Right renal cortex interstitium (tissue), 3 donors: ENCODE measurements at regions not wholly inside any gene's neighbourhood (a gene's known extent, or its start where the extent isn't known, plus 50 kb on each side); places are given as distances from the start of the nearest gene placed in this dataset.

Source experiments
- DNase-seq, 3 donors: peaks; one replicate each; pipeline ENCODE4 v3.0.0-alpha.2; 2013; ENCODE audit warnings: low read depth in 3 of 3, low spot score in 2 of 3

DNA sequence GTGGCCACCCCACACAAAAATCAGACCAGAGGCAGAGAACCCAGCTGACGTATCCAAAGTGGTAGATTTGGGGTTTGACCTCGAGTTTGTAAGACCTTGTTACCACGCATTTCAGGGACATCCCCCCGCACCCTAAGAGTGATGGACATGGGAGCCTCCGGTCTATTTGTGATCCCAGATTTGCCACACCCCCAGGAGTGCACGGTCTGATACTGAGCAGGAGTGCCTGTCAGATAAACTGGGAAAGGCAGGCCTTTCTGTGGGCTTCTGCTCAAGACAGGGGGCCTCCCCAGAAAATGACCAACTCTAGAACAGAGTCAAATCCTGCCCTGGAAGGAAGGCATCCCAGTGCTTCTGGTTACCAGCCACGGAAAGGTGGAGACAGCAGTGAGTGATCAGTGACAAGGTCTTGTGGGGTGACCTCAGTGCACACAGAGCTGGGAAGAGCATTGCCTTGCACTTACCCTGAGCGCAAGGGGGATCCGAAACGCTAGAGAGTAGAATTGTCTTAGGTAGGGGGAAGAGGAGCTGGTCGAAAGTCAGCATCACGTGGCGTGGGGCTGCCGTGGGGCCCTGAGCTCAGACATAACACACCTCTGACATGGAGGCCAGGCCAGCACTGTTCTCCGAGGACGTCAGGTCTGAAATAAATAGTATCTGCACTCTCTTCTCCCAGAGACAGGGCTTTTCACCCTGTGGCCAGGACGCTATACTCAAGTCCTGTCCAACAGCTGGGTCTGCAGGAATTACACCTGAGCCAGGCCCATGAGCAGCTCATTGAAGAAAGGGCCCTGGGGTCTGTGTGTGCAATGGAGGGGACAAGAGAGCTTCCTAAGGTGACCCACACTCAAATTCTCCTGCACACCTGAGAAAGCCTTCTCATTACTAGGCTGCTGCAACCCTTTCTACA lies 242.4 kb upstream of the SALL3 start:
- no peak for DNase-seq

DNA sequence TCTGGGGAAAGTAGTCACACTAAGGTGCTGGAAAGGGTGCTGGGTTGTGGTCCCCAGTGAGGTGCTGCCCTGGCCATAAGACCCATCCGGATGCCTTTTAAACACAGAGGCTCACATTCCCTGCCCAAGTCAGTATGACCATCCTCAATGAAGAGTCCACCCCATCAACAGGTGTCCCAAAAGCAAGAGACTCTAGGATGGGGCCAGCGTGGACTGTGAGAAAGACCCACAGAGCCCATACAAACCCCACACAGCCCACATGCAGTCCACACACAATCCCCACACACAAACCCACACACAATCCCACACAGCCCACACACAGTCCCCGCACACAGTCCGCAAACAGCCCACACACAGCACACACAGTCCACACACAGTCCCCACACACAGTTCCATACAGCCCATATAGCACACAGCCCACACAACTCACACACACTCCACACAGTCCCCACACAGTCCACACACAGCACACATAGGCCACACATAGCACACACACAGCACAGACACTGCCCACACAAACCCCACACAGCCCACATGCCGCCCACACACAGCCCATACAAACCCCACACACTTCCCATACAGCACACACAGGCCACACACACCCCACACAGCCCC lies 241.4 kb upstream of the SALL3 start:
- no peak for DNase-seq

DNA sequence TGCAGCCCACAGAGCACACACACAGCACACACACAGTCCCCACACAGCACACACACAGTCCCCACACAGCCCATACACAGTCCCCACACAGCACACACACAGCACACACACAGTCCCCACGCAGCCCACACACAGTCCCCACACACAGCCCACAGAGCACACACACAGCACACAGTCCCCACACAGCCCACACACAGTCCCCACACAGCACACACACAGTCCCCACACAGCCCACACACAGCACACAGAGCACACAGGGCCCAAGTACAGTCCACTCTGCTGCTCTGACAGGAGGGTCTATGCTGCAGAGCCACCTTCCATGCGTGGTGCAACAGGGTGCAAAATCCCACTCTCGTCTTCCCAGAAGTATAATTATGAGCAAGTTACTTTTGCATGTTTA lies 240.5 kb upstream of the SALL3 start:
- no peak for DNase-seq

DNA sequence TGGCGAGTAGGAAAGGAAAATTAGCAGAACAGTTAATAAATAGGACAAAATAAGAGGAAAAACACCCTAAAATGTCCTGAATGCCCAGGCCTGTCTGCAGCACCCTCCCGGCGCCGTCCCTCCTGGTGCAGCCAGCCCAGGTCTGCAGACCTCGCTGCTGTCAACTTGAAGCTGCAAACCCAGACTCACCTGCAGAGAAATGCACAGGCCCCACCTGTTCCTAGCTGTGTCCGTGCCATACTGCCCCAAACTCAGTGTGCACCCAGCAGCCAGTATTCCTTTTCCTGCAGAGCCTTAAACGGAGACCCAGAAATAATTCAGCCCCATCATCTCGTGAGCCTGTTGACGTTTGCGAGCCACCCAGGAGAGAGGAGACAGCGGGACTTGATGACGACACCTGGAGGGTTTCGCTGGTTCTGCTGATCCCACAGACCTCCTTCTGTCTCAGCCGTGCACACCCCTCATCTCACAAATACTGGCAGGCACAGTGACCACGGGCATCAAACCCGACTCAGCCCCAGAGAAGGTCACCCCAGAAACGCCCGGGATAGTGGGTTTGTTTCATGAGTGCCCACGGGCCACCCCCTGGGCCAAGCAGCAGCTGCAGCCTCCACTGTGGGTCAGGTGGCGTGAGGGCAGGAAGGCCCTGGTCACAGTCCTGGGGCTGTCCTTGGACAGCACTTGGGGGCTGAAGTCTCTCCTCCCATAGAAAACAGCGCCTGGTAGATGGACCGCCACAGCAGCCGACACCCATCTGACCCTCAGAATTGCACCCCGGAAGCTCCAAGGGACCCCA lies 239.5 kb upstream of the SALL3 start:
- DNase-seq: no peak

DNA sequence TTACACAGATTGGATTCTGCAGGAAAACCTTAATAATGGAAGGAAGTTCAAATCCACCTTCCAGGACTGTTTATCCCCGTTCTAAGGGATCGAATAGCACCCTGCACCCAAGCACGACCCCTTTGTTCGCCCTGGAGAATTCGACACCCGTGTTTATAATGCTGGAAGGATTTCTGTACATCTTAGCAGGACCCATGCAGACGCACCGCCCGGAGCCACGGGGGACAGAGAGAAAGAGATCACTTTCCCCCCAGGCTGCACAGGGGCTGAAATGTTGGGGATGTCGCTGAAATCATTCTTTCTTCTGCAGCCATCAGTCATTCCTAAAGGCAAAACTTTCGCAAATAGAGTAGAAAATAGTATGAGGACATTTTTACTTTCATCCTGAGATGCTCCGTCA lies 238.7 kb upstream of the SALL3 start:
- DNase-seq: no peak

DNA sequence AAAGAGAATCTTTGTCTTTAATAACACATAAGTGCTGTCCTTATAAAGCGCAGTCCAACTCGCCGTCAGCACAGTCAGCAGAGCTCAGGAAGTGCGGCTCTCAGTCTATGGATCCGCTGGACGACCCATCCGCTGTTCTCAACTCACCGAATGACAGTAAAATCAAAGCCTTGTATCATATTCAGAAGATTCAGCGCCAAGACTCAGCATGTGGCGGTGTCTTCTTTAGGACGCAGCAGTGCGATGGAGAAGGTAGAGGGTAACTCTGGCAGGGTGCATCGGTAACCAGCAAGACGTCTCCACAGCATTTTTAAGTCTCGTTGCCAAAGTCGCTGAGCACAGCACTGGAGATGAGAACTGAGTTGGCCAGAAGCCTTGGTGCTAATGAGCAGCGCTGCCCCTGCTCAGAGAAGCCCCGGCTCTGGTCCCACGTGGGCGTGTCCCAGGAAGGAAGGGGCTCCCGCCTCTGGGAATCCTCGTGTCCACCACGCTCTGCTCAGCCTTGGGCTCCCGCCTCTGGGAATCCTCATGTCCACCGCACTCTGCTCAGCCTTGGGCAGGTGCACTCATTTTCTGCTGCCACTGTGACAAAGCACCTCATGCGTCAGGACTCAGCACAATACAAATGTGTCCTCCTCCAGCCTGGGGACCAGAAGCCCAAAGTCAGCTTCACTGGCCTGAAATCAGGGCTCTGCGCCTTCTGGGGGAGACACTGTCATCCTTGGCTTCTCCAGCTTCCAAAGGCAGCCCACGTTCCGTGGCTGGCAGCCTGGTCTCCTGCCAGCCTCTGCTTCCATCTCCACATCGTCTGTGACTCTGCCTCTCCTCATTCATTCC lies 238.0 kb upstream of the SALL3 start:
- DNase-seq: no peak

DNA sequence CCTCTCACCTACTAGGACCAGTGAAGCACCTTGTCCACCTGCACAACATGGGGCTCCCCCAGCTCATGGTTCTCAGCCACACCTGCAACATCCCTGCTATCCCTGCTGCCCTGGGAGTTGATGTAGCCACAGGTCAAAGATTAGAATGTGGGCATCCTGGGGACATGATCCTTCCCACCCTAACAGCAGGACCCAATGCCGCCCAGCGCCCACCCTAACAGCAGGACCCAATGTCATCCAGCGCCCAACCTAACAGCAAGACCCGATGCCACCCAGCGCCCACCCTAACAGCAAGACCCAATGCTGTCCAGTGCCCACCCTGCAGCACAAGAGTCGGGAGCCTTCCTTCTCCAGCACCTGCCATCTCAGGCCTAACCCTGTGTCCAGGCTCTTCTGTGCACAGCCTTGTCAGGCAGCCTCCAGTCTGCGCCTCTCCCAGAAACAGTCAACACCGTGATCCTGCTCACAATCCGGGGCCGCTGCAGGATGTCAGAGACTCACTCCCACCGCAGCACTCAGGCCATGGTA lies 237.3 kb upstream of the SALL3 start:
- no peak for DNase-seq

DNA sequence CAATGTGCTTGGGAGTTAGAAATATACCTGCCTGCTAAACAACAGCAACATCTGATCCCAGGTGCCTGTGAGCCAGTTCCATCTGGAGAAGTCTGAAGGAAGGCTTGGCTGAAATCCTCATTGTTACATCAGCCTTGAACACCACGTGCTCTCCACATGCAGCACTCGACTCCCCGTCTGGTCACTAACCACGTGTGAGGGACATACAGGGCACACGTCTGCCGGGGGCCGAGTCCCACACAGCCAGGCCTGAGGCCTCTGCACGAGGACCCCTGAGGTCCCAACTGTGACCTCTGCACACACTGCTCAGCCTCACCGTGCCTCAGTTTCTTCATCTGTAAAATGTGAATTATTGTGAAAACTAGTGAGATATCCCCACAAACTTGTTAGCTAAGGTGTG lies 236.5 kb upstream of the SALL3 start:
- DNase-seq: no peak

DNA sequence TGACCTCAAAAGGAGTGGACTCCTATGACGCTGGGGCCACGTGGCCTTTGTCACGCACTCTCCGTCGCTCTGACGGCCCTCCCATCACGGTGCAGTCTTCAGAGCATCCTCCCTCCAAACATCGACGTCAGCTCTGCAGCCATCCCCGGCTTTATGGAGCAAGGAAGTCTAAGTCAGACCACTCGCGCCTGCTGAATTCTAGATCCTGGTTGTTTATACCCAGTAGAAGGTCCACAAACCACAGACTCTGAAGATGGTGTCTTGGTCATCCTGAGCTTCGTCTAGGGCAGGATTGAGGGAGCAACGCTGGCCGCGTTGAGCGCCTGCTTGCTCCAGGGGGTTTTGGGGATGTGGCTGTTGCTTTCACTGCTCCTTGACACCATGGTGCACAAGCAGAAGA lies 228.0 kb upstream of the SALL3 start:
- DNase-seq: no peak

DNA sequence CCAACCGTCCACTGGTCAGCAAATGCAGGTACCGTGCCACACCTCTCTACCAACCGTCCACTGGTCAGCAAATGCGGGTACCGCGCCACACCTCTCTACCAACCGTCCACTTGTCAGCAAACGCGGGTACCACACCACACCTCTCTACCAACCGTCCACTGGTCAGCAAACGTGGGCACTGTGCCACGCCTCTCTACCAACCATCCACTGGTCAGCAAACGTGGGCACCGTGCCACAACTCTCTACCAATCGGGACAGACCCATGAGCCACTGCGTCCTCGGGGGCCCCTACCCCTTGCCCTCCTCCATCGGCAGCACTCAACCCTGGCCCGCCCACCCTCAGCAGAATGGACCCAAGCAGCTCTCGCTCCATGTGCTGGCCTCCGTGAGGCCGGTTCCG lies 226.4 kb upstream of the SALL3 start:
- DNase-seq: no peak

DNA sequence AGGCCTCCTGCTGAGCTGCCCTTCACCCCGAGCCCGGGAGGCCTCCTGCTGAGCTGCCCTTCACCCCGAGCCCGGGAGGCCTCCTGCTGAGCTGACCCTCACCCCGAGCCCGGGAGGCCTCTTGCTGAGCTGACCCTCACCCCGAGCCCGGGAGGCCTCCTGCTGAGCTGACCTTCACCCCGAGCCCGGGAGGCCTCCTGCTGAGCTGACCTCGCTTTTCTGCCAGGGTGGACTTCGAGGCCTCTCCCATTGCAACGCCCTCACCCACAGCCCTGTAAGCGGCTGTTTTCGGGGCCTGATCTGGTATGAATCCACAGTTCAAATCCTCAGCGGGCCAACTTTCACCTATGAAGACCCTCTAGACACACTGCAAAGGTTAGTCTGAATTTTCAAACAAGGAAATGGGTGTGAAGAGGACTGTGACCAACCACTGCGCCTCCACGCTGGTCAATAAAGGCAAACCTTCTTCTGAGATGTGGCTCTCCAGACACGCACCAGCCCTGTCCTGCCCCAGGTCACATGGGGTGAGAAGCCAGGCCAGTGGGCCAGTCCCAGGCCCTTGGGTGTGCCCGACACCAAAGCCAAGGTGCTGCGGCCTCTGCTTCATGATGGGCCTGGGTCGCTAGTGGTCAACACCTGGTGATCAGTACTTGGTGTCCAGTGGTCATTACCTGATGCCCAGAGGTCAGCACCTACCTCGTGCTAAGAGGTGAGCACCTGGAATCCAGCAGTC lies 225.1 kb upstream of the SALL3 start:
- DNase-seq: no peak

DNA sequence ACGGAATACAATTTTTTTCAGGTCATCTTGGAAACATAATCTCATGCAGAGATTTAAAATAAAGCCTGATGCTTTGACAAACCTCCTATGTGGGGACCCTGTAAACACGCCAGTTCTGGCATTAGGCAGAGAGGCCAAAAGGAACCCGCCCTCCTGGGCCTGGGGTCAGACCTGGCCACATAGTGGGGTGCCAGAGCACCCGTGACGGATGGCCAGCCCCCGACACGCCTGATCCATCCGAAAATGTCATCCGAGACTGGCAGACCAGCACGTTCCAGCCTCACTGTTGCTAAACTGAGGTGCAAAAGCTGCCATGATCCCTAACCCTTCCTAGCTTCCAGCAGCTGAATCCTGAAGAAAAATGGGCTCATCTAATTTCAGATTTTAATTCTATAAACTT lies 222.6 kb upstream of the SALL3 start:
- no peak for DNase-seq

DNA sequence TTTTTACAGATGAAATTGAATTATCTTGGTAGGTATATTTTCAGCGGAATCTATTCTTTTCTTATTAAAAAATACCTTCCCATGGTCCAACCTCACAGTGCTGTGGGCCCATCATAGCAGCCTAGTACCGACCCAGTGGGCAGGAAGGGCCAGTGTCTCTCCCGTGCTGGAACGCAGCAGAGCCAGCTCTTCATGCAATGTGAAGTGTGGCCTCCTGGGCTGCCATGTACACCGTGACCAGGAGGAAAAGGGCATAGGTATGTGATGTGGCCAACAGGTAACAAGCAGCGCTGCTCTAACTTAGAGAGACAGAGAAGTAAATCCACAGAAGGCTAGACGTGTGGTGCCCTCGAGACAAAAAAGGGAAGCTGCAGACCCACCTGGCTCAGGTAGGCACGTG lies 221.1 kb upstream of the SALL3 start:
- DNase-seq: no peak

DNA sequence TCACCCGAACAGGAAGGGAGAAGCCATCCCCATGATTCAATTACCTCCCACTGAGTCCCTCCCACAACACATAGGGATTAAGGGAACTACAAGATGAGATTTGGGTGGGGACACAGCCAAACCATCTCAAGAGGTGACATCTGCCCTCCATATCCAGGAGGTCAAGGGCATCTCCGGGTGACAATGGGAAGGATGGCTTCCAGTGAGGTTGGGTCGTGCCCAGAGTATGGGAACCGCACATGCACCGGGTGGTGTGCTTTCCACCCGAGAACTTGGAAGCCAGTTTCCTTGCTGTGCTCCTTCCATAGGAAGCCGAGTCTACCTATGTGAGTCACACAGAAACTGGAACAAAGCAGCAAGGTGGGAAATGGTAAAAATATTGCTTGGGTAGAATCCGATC lies 216.9 kb upstream of the SALL3 start:
- no peak for DNase-seq

DNA sequence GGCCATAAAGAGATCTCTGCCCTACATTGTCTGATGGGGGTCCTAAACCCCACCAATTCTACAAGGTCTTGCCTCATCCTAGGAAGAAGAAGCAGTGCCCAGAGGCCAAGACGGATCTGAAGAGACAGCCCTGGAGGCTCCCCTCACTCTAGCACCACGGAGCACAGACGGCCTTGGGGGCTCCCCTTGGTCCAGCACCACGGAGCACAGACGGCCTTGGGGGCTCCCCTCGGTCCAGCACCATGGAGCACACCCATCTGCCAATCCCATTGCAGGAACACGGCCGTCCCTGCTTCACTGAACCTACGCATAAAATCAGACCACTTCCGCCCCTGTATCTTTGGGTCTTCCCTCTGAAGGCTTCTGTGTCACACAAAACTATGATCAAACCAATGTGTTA lies 215.1 kb upstream of the SALL3 start:
- no peak for DNase-seq

DNA sequence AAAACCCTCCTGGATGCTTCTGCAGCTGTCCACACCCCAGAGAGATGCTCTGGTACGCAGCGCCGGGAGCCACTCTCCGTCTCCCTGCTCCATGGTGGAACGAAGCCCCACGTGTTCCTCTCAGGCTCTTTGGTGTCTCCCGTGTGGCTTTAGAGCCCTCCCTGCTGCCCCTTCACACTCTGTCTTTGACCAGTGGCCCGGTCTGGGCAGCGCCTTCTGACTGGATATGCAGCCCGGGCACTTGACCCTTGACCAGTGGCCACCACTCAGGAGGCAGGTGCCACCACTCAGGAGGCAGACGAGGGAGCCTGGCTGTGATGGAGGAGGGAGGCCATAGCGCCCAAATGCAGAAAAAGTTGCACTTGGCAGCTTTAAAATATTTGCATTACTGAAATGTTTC lies 214.5 kb upstream of the SALL3 start:
- no peak for DNase-seq

DNA sequence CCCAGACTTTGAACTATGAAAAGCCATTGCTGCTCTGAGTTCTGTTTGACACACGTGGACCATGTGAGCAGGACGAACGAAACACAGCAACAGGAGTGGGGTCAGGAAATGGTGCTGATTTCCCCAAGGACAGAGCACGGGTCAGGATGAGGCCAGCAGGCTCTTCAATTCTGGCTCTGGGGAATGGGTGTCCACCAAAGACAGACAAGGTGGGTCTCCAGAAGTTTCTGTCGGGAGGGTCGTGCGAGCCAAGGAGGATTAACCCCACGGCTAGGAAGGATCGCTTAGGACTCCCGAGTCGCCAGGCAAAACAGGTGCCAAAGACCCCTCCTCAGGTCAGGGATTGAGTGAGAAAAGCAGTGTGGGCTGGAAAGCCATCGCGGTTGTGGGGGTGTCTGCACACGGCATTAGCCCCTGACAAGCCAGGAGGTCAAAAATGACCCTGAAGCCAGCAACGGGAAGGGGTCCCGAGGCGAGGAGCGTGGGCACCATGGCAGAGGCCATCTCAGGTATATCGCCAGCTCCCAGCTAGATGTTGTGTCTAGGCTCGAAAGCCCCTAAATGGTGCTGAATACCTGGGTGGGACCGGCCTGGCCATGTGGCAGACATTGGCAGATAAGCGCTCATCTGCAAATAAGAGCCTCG lies 213.9 kb upstream of the SALL3 start:
- DNase-seq: no peak

DNA sequence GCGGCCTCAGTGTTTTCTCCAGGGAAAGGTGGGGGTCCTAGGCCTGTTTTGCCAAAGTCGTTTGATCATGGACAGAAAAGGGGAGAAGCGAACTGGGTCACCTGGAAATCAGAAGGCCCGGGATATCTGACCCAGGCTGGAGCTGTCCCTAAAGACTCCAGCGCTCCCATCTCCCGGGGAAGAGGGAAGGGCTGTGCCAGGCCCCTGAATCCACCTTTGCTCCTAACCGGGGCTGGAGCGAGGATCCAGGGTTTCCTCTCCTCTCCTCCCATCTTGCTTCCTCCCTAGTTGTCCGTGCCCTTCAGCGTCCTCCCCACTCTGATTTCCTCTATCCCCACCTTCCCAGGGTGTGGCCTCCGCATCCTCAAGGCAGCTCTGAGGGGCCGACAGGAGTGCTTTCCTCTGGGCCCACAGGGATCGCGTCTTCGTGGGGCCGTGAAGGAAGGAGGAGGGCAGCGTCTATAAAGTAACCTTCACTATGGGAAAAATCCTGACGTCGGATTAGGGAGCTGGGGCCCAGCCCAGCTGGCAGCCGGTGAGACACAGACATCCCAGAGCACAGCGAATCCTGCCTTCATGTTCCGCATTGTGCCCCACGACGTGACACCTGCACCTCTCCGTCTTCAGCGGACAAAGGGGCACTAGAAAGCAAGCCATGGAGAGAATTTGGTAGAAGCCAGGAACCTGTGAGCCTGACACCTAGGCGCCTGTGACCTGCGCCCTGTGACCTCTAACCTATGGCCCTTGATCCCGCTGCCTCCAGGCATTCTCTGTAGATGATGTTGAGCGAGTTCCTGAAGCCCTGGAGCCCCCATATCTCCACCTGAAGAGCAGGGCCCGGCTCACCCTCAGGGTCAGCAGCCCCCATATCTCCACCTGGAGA lies 212.7 kb upstream of the SALL3 start:
- no peak for DNase-seq
